Pancreas (tissue), 10 donors: ENCODE measurements at regions not wholly inside any gene's neighbourhood (a gene's known extent, or its start where the extent isn't known, plus 50 kb on each side); places are given as distances from the start of the nearest gene placed in this dataset.

ENCODE experiments used
- ATAC-seq, 4 donors: fragments of 200-7000 bp; cut with Tn5 transposase; one replicate each; pipeline versions ENCODE4 v1.8.0 to v1.9.1; 2020; ENCODE audit warnings: mild to moderate bottlenecking in 4 of 4, moderate library complexity in 4 of 4
- DNase-seq, 6 donors: peaks; one replicate each; pipeline ENCODE4 v3.0.0-alpha.2; 2020
- FAIRE-seq: peaks from 2 replicates; lab custom pipeline; 2012; peaks lifted over from hg19 to GRCh38; lab: Jason Lieb, UNC
- H3K27ac ChIP-seq, 4 donors: fragments of 200-600 bp; sonication (generic); 1 replicate in 3 of 4; 2 replicates in 1 of 4; pipeline versions ENCODE4 v1.5.0 to v1.8.0; 2020
- H3K27me3 ChIP-seq, 4 donors: fragments of 200-600 bp; one replicate each; pipeline ENCODE4 v1.8.0; 2021
- H3K36me3 ChIP-seq, 3 donors: fragments of 200-600 bp; sonication (generic) in 1 of 3; one replicate each; pipeline versions ENCODE4 v1.5.0 to v1.8.0; 2020 to 2021
- H3K4me1 ChIP-seq, 3 donors: fragments of 200-600 bp; one replicate each; pipeline ENCODE4 v1.8.0; 2021
- H3K4me3 ChIP-seq, 4 donors: fragments of 200-600 bp; sonication (generic) in 2 of 4; one replicate each; pipeline versions ENCODE4 v1.5.0 to v1.8.0; 2020 to 2021
- H3K9me3 ChIP-seq, 4 donors: fragments of 200-600 bp; one replicate each; pipeline ENCODE4 v1.8.0; 2021
- CTCF ChIP-seq, 4 donors: fragments of 200-600 bp; sonication (generic) in 3 of 4; IDR thresholded peaks; one replicate each; pipeline versions ENCODE4 v1.5.0 to v1.8.0; 2021; ENCODE audit warnings: antibody characterized with exemption in 4 of 4
- WGBS, 2 donors: extraction: QIAGEN DNeasy Blood & Tissue Kit; methylation state at CpG; one replicate each; pipeline ENCODE4 v1.1.7; 2013; 5-methylcytosine and 5-hydroxymethylcytosine counted together
- intact Hi-C, 3 donors: fragments of 100-400 bp; cut with DNase I; formaldehyde crosslinking; loops; one replicate each; pipeline versions ENCODE4 v1.11.1 to v1.14.2; 2022
- donor health status: healthy with polysubstance abuse.
- donor health status: DM: no; HTN: no; CAD: no; lungs with moderate emphysema.
- donor health status: DM: no; HTN: no; CAD: no.
- donor health status: control.
- donor health status: control.
- donor health status: Bipolar disorder and iron deficiency.
- donor health status: DM: yes; HTN: yes; CAD: no.
- donor health status: DM: no; HTN: no; CAD: no.
- donor health status: DM: no; HTN: no; CAD: no.
- donor health status: DM: yes; HTN: yes; CAD: no.

GRCh38 chr3:25894101-25894500 lies 104.2 kb downstream of the OXSM start:
- FAIRE-seq, result no peak
- Histone ChIP-seq H3K27me3 (no peaks in the 10 kb centered on the region), H3K27ac (no peak overlapping the region), H3K4me1 (no peaks in the 10 kb centered on the region), H3K9me3 (no peaks in the 10 kb centered on the region), H3K4me3 (no peak overlapping the region), H3K36me3 (no peaks in the 10 kb centered on the region)
- no peak for TF ChIP-seq CTCF (IDR thresholded peaks at IDR 0.05)
- WGBS, 2 donors, result 63 to 79% methylated on average over 3 of the region's 3 CpGs
- intact Hi-C loops, result no loop called here
- no peak for DNase-seq
- no peak for ATAC-seq

- 85 to 94% methylated on average over 2 of the region's 2 CpGs for WGBS, 2 donors
- H3K4me1 ChIP-seq, result no peaks in the 10 kb centered on the region
- DNase-seq (no peak), ATAC-seq (no peak), FAIRE-seq (no peak)
- no peaks in the 10 kb centered on the region for H3K9me3 ChIP-seq
- H3K4me3 ChIP-seq, result no peak overlapping the region
- no peaks in the 10 kb centered on the region for H3K27me3 ChIP-seq
- no peak for TF ChIP-seq CTCF (IDR thresholded peaks at IDR 0.05)
- intact Hi-C loops, result no loop called here
- H3K36me3 ChIP-seq, result no peaks in the 10 kb centered on the region
- H3K27ac ChIP-seq, result no peak overlapping the region
Observed at GRCh38 chr3:25895031-25895430, 105.1 kb downstream of the OXSM start.

GRCh38 chr3:25895443-25895842 lies 105.6 kb downstream of the OXSM start:
- no peaks in the 10 kb centered on the region for H3K27me3 ChIP-seq
- no peak overlapping the region for H3K4me3 ChIP-seq
- no peak for ATAC-seq
- DNase-seq, result no peak
- H3K4me1 ChIP-seq, result no peaks in the 10 kb centered on the region
- no peak overlapping the region for H3K27ac ChIP-seq
- no peaks in the 10 kb centered on the region for H3K9me3 ChIP-seq
- no peaks in the 10 kb centered on the region for H3K36me3 ChIP-seq
- 84% methylated on average over 3 of the region's 3 CpGs for WGBS, 2 donors
- FAIRE-seq, result no peak
- TF ChIP-seq CTCF (IDR thresholded peaks at IDR 0.05), result no peak
- intact Hi-C loops, result no loop called here

GRCh38 chr3:25897019-25897418 lies 107.1 kb downstream of the OXSM start:
- no peak overlapping the region for H3K27ac ChIP-seq
- intact Hi-C loops, result no loop called here
- no peak for TF ChIP-seq CTCF (IDR thresholded peaks at IDR 0.05)
- ATAC-seq (no peak), FAIRE-seq (no peak), DNase-seq (no peak)
- no peaks in the 10 kb centered on the region for H3K9me3 ChIP-seq
- H3K27me3 ChIP-seq, result no peaks in the 10 kb centered on the region
- H3K36me3 ChIP-seq, result no peaks in the 10 kb centered on the region
- H3K4me1 ChIP-seq, result no peaks in the 10 kb centered on the region
- no peak overlapping the region for H3K4me3 ChIP-seq
- WGBS, 2 donors, result 77 to 82% methylated on average over 6 of the region's 6 CpGs

GRCh38 chr3:25899352-25900101 lies 109.6 kb downstream of the OXSM start:
- no peak overlapping the region for H3K27ac ChIP-seq
- intact Hi-C loops, result no loop called here
- H3K9me3 ChIP-seq, result no peaks in the 10 kb centered on the region
- no peaks in the 10 kb centered on the region for H3K27me3 ChIP-seq
- WGBS, 2 donors, result 63 to 81% methylated on average over 2 of the region's 2 CpGs
- DNase-seq, result no peak
- H3K4me3 ChIP-seq, result no peak overlapping the region
- no peak for TF ChIP-seq CTCF (IDR thresholded peaks at IDR 0.05)
- FAIRE-seq, result no peak
- no peak for ATAC-seq
- H3K4me1 ChIP-seq, result no peaks in the 10 kb centered on the region
- no peaks in the 10 kb centered on the region for H3K36me3 ChIP-seq
